Transverse colon (tissue), 3 donors: ENCODE measurements at regions not wholly inside any gene's neighbourhood (a gene's known extent, or its start where the extent isn't known, plus 50 kb on each side); places are given as distances from the start of the nearest gene placed in this dataset.

ENCODE experiments used
- EP300 ChIP-seq: sonication (generic); formaldehyde crosslinking; IDR thresholded peaks from one replicate; pipeline ENCODE4 v1.6.1; 2017; ENCODE audit warnings: antibody characterized with exemption, low read depth
- POLR2A ChIP-seq: fragments of 450-650 bp; IDR thresholded peaks from one replicate; pipeline ENCODE4 v1.6.1; 2016; ENCODE audit warnings: antibody characterized with exemption, mild to moderate bottlenecking, moderate library complexity
- TF ChIP-seq, protein P1 (sequence below), 5 experiments: fragments of 200-600 bp in 3 of 5; fragments of 450-650 bp in 2 of 5; sonication (generic) in 3 of 5; IDR thresholded peaks; 1 replicate in 2 of 5; 2 replicates in 3 of 5; pipeline ENCODE4 v1.5.1; 2016 to 2017; ENCODE audit warnings: antibody characterized with exemption in 5 of 5, inconsistent platforms in 3 of 5, mild to moderate bottlenecking in 2 of 5, moderate library complexity in 1 of 5

DNA sequence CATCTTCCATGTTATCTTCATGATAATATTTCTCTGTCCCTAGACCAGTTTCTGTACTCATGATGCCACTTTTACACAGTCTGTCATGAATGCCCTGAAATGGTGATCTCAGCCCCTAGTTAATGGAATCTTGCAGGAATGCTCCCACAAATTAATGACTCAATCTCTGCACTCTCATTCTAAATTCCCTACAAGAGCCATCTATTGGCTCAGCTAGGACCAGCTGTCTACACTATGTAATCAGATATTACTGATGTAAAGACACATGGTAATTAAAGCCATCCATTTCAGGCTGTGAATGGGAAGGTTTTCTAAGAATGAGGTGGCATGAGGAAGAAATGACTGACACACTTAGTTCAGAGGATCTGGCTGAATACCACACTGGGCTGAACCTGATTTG lies 199.1 kb upstream of the KCND3 start:
- TF ChIP-seq, protein P1, sequence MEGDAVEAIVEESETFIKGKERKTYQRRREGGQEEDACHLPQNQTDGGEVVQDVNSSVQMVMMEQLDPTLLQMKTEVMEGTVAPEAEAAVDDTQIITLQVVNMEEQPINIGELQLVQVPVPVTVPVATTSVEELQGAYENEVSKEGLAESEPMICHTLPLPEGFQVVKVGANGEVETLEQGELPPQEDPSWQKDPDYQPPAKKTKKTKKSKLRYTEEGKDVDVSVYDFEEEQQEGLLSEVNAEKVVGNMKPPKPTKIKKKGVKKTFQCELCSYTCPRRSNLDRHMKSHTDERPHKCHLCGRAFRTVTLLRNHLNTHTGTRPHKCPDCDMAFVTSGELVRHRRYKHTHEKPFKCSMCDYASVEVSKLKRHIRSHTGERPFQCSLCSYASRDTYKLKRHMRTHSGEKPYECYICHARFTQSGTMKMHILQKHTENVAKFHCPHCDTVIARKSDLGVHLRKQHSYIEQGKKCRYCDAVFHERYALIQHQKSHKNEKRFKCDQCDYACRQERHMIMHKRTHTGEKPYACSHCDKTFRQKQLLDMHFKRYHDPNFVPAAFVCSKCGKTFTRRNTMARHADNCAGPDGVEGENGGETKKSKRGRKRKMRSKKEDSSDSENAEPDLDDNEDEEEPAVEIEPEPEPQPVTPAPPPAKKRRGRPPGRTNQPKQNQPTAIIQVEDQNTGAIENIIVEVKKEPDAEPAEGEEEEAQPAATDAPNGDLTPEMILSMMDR (IDR thresholded peaks at IDR 0.05), result no peak
- no peak for TF ChIP-seq POLR2A
- TF ChIP-seq EP300, result no peak
